IMR-90 (cell line): ENCODE measurements at regions not wholly inside any gene's neighbourhood (a gene's known extent, or its start where the extent isn't known, plus 50 kb on each side); places are given as distances from the start of the nearest gene placed in this dataset.

Experiments used
- ATAC-seq: fragments of 200-7000 bp; cut with Tn5 transposase; 2 replicates; pipeline ENCODE4 v1.9.1; 2020; ENCODE audit warnings: low read depth, mild to moderate bottlenecking, moderate library complexity
- BruUV-seq: library from RNA; stranded (reverse); fragments of 400-500 nt; replicated peaks from 2 replicates; lab custom pipeline; 2021; lab: Mats Ljungman, UMichigan
- CTCF ChIA-PET: fragments of 300-600 bp; formaldehyde crosslinking; extraction: SDS; loops from one replicate; lab custom pipeline; 2021; ENCODE audit warnings: antibody characterized with exemption; lab: Yijun Ruan, JAX
- POLR2A ChIA-PET: fragments of 300-600 bp; sonication (Branson Sonifier 250); formaldehyde crosslinking; loops from one replicate; lab custom pipeline; 2022; ENCODE audit warnings: antibody characterized with exemption; ENCODE audit not compliant: unreplicated experiment; lab: Charles Lee
- DNase-seq: peaks from one replicate; pipeline ENCODE4 v3.0.0; 2013
- H2AFZ ChIP-seq: replicated peaks from 2 replicates; pipeline ENCODE3; 2013; ENCODE audit warnings: low read length, mild to moderate bottlenecking; ENCODE audit not compliant: poor library complexity
- H2AK5ac ChIP-seq: 2 replicates; pipeline ENCODE4 v1.6.1; 2013; ENCODE audit warnings: low read depth, low read length, inconsistent platforms
- H2AK9ac ChIP-seq: replicated peaks from 2 replicates; pipeline ENCODE3; 2013; ENCODE audit warnings: mild to moderate bottlenecking, low read depth, low read length, moderate library complexity; ENCODE audit not compliant: poor library complexity
- H2BK120ac ChIP-seq: 2 replicates; pipeline ENCODE4 v1.6.1; 2013; ENCODE audit warnings: low read depth, low read length, inconsistent platforms
- H2BK15ac ChIP-seq: 3 replicates; pipeline ENCODE4 v1.6.1; 2013; ENCODE audit warnings: low read depth, low read length, inconsistent platforms
- H2BK20ac ChIP-seq: 2 replicates; pipeline ENCODE4 v1.6.1; 2013; ENCODE audit warnings: low read depth, mild to moderate bottlenecking, inconsistent platforms, low read length, moderate library complexity
- H2BK5ac ChIP-seq: 2 replicates; pipeline ENCODE4 v1.6.1; 2013; ENCODE audit warnings: mild to moderate bottlenecking, low read depth, low read length, inconsistent platforms; ENCODE audit not compliant: poor library complexity, severe bottlenecking
- H3K14ac ChIP-seq: replicated peaks from 2 replicates; pipeline ENCODE4 v1.6.1; 2013; ENCODE audit warnings: low read depth, low read length, inconsistent platforms
- H3K18ac ChIP-seq: 2 replicates; pipeline ENCODE4 v1.6.1; 2013; ENCODE audit warnings: low read depth, low read length, control low read depth
- H3K23ac ChIP-seq: 2 replicates; pipeline ENCODE4 v1.6.1; 2013; ENCODE audit warnings: low read depth, low read length, inconsistent platforms
- H3K27ac ChIP-seq: 2 replicates; pipeline ENCODE4 v1.5.1; 2013; ENCODE audit warnings: mild to moderate bottlenecking, control low read depth, low read length; ENCODE audit not compliant: insufficient read depth
- H3K27me3 ChIP-seq: 2 replicates; pipeline ENCODE4 v1.6.1; 2013; ENCODE audit warnings: low read length; ENCODE audit not compliant: control insufficient read depth, insufficient read depth
- H3K36me3 ChIP-seq: 2 replicates; pipeline ENCODE4 v1.6.1; 2013; ENCODE audit warnings: low read length, mixed read lengths; ENCODE audit not compliant: control insufficient read depth, insufficient read depth
- H3K4ac ChIP-seq: 2 replicates; pipeline ENCODE4 v1.6.1; 2013; ENCODE audit warnings: low read depth, low read length, inconsistent platforms
- H3K4me1 ChIP-seq: 2 replicates; pipeline ENCODE4 v1.6.1; 2013; ENCODE audit warnings: low read length, mixed read lengths; ENCODE audit not compliant: control insufficient read depth, insufficient read depth
- H3K4me2 ChIP-seq: 2 replicates; pipeline ENCODE4 v1.6.1; 2013; ENCODE audit warnings: low read depth, mild to moderate bottlenecking, control low read depth, low read length, moderate library complexity
- H3K4me3 ChIP-seq: 2 replicates; pipeline ENCODE4 v1.5.1; 2013; ENCODE audit warnings: low read depth, mild to moderate bottlenecking, control low read depth, low read length, moderate library complexity; ENCODE audit not compliant: insufficient read depth
- H3K56ac ChIP-seq: 2 replicates; pipeline ENCODE4 v1.6.1; 2013; ENCODE audit warnings: low read length, inconsistent platforms; ENCODE audit not compliant: insufficient read depth; ENCODE audit errors: extremely low read depth
- H3K79me1 ChIP-seq, 2 experiments: 2 replicates each; pipeline ENCODE4 v1.6.1; 2013; ENCODE audit warnings: low read length in 2 of 2, inconsistent platforms in 1 of 2, low read depth in 1 of 2
- H3K9ac ChIP-seq: 2 replicates; pipeline ENCODE4 v1.6.1; 2013; ENCODE audit warnings: low read depth, low read length, control low read depth
- H3K9me1 ChIP-seq: 2 replicates; pipeline ENCODE4 v1.6.1; 2013; ENCODE audit warnings: low read length, inconsistent platforms; ENCODE audit not compliant: insufficient read depth
- H3K9me3 ChIP-seq: 2 replicates; pipeline ENCODE4 v1.6.1; 2013; ENCODE audit warnings: low read length; ENCODE audit not compliant: control insufficient read depth, insufficient read depth
- H4K20me1 ChIP-seq: 2 replicates; pipeline ENCODE4 v1.6.1; 2013; ENCODE audit warnings: low read length, inconsistent platforms; ENCODE audit not compliant: insufficient read depth
- H4K5ac ChIP-seq: 2 replicates; pipeline ENCODE4 v1.6.1; 2013; ENCODE audit warnings: mild to moderate bottlenecking, low read depth, low read length, control low read depth
- H4K8ac ChIP-seq, 2 experiments: 2 replicates each; pipeline ENCODE4 v1.6.1; 2013; ENCODE audit warnings: low read depth in 2 of 2, low read length in 2 of 2, control low read depth in 1 of 2, inconsistent platforms in 1 of 2
- H4K91ac ChIP-seq: 2 replicates; pipeline ENCODE4 v1.6.1; 2013; ENCODE audit warnings: low read depth, low read length, inconsistent platforms; ENCODE audit not compliant: insufficient read depth
- BHLHE40 ChIP-seq: fragments of 150-350 bp; IDR thresholded peaks from 2 replicates; pipeline ENCODE4 v1.6.1; 2016; ENCODE audit warnings: mild to moderate bottlenecking, low read depth, low read length
- CEBPB ChIP-seq: IDR thresholded peaks from 2 replicates; pipeline ENCODE4 v1.6.1; 2012; ENCODE audit warnings: low read depth, low read length, improper control_type of control experiment
- CHD1 ChIP-seq: IDR thresholded peaks from 2 replicates; pipeline ENCODE4 v1.6.1; 2012; ENCODE audit warnings: low read depth, low read length, improper control_type of control experiment
- FOS ChIP-seq: fragments of 150-350 bp; IDR thresholded peaks from 2 replicates; pipeline ENCODE4 v1.6.1; 2016; ENCODE audit warnings: low read depth, low read length
- MAFK ChIP-seq: IDR thresholded peaks from 2 replicates; pipeline ENCODE4 v1.6.1; 2012; ENCODE audit warnings: low read depth, low read length, improper control_type of control experiment
- MAZ ChIP-seq: IDR thresholded peaks from 2 replicates; pipeline ENCODE4 v1.6.1; 2012; ENCODE audit warnings: low read depth, mild to moderate bottlenecking, low read length, improper control_type of control experiment, moderate library complexity, borderline replicate concordance
- MXI1 ChIP-seq: IDR thresholded peaks from 2 replicates; pipeline ENCODE4 v1.6.1; 2012; ENCODE audit warnings: low read depth, mild to moderate bottlenecking, low read length, moderate library complexity, borderline replicate concordance
- NFE2L2 ChIP-seq: fragments of 150-350 bp; IDR thresholded peaks from 2 replicates; pipeline ENCODE4 v1.6.1; 2016; ENCODE audit warnings: low read depth, mild to moderate bottlenecking, low read length
- POLR2A ChIP-seq: IDR thresholded peaks from 2 replicates; pipeline ENCODE4 v1.6.1; 2012; ENCODE audit warnings: mild to moderate bottlenecking, low read depth, low read length
- RAD21 ChIP-seq: IDR thresholded peaks from 2 replicates; pipeline ENCODE4 v1.6.1; 2012; ENCODE audit warnings: low read length, improper control_type of control experiment
- RFX5 ChIP-seq: IDR thresholded peaks from 2 replicates; pipeline ENCODE4 v1.8.0; 2012; ENCODE audit warnings: low read depth, mild to moderate bottlenecking, low read length, moderate library complexity
- SMC3 ChIP-seq: fragments of 150-350 bp; IDR thresholded peaks from 2 replicates; pipeline ENCODE4 v1.6.1; 2016; ENCODE audit warnings: low read depth, mild to moderate bottlenecking, antibody characterized with exemption, low read length, moderate library complexity
- WGBS, 2 experiments: methylation state at CpG; one replicate each; pipeline versions ENCODE4 v1.1.5 to v1.1.7; 2013; ENCODE audit warnings: missing lambda C conversion rate in 2 of 2; ENCODE audit not compliant: insufficient read length in 1 of 2; ENCODE audit errors: extremely low coverage in 2 of 2; 5-methylcytosine and 5-hydroxymethylcytosine counted together
- dilution Hi-C: fragments of 300-500 bp; cut with HindIII; formaldehyde crosslinking; loops from one replicate; pipeline ENCODE4 v1.14.3; 2018; ENCODE audit warnings: low sequenced_read_pairs; ENCODE audit not compliant: unreplicated experiment
- in situ Hi-C: fragments of 300-500 bp; cut with MboI; formaldehyde crosslinking; loops from 3 replicates; pipeline ENCODE4 v1.14.3; 2019; ENCODE audit warnings: low sequenced_read_pairs, inconsistent platforms, mixed read lengths
- intact Hi-C: fragments of 100-400 bp; cut with micrococcal nuclease; formaldehyde crosslinking; loops from 2 replicates; pipeline ENCODE4 v1.10.0; 2022
- TF ChIP-seq, protein P1 (sequence below): conservative IDR thresholded peaks from 2 replicates; pipeline ENCODE4 v1.5.1; 2012; ENCODE audit warnings: mild to moderate bottlenecking, low read depth, low read length, improper control_type of control experiment
- TF ChIP-seq, protein P2 (sequence below): fragments of 150-350 bp; IDR thresholded peaks from 2 replicates; pipeline ENCODE4 v1.6.1; 2016; ENCODE audit warnings: low read depth, mild to moderate bottlenecking, low read length, moderate library complexity, borderline replicate concordance
- TF ChIP-seq, protein P3 (sequence below): fragments of 150-350 bp; IDR thresholded peaks from 2 replicates; pipeline ENCODE4 v1.6.1; 2017; ENCODE audit warnings: mild to moderate bottlenecking, antibody characterized with exemption, low read length, low read depth

DNA sequence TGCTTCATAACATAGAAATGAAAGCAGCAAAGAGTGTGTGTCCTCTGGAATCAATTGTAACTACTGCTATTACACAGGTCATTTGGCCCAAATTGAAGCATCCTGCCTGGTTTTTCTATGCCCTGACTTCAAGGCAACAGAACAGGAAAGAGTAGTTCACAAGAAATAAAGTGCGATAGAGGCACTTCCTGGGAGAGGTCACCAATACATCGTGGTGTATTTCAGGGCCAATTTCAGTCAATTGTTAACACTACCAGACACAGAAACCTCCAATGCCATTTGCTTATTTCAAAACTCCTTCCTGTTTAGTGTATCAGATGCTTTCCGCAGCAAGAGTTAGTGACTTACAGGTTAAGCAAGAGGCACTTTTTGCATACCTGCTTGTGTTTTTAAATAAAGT is 292.1 kb downstream of the ETAA1 start:
- Histone ChIP-seq H4K8ac (no peak overlapping the region), H2BK15ac (no peak overlapping the region), H3K4me3 (no peak overlapping the region), H3K9me1 (0 out of 2 replicates have a peak, but pooled peaks cover 3% of the 10 kb centered on the region), H3K36me3 (no peaks in the 10 kb centered on the region), H3K18ac (no peak overlapping the region), H3K4me2 (no peak overlapping the region), H3K14ac (no peak overlapping the region), H4K5ac (no peak overlapping the region), H2BK5ac (no peak overlapping the region), H3K27ac (no peak overlapping the region), H3K9ac (no peak overlapping the region), H4K20me1 (no peaks in the 10 kb centered on the region), H2BK20ac (no peak overlapping the region), H2BK120ac (no peak overlapping the region), H3K79me1 (no peaks in the 10 kb centered on the region), H3K56ac (no peak overlapping the region), H3K9me3 (no peaks in the 10 kb centered on the region), H2AFZ (no peak overlapping the region), H2AK5ac (no peak overlapping the region), H2AK9ac (no peak overlapping the region), H3K4me1 (no peaks in the 10 kb centered on the region), H3K27me3 (peaks cover 1% of the 10 kb centered on the region; the same call in 1 of the 2 replicates), H3K23ac (no peak overlapping the region), H4K91ac (no peak overlapping the region), H3K4ac (no peak overlapping the region)
- no peak for ATAC-seq
- no CpG with 5 or more reads among the region's 3 CpGs for WGBS, 2 experiments
- intact Hi-C loops, result no loop called here
- TF ChIP-seq, protein P1, sequence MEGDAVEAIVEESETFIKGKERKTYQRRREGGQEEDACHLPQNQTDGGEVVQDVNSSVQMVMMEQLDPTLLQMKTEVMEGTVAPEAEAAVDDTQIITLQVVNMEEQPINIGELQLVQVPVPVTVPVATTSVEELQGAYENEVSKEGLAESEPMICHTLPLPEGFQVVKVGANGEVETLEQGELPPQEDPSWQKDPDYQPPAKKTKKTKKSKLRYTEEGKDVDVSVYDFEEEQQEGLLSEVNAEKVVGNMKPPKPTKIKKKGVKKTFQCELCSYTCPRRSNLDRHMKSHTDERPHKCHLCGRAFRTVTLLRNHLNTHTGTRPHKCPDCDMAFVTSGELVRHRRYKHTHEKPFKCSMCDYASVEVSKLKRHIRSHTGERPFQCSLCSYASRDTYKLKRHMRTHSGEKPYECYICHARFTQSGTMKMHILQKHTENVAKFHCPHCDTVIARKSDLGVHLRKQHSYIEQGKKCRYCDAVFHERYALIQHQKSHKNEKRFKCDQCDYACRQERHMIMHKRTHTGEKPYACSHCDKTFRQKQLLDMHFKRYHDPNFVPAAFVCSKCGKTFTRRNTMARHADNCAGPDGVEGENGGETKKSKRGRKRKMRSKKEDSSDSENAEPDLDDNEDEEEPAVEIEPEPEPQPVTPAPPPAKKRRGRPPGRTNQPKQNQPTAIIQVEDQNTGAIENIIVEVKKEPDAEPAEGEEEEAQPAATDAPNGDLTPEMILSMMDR, result no peak
- no peak for TF ChIP-seq RAD21
- no peak for TF ChIP-seq FOS
- no peak for TF ChIP-seq NFE2L2
- TF ChIP-seq, protein P2, sequence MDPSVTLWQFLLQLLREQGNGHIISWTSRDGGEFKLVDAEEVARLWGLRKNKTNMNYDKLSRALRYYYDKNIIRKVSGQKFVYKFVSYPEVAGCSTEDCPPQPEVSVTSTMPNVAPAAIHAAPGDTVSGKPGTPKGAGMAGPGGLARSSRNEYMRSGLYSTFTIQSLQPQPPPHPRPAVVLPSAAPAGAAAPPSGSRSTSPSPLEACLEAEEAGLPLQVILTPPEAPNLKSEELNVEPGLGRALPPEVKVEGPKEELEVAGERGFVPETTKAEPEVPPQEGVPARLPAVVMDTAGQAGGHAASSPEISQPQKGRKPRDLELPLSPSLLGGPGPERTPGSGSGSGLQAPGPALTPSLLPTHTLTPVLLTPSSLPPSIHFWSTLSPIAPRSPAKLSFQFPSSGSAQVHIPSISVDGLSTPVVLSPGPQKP, result no peak
- no peak for TF ChIP-seq CHD1
- TF ChIP-seq POLR2A, result no peak
- TF ChIP-seq SMC3, result no peak
- TF ChIP-seq RFX5, result no peak
- no peak for TF ChIP-seq MAZ
- no peak for TF ChIP-seq CEBPB
- no peak for TF ChIP-seq MAFK
- TF ChIP-seq, protein P3, sequence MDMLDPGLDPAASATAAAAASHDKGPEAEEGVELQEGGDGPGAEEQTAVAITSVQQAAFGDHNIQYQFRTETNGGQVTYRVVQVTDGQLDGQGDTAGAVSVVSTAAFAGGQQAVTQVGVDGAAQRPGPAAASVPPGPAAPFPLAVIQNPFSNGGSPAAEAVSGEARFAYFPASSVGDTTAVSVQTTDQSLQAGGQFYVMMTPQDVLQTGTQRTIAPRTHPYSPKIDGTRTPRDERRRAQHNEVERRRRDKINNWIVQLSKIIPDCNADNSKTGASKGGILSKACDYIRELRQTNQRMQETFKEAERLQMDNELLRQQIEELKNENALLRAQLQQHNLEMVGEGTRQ, result no peak
- TF ChIP-seq MXI1, result no peak
- no peak for TF ChIP-seq BHLHE40
- ChIA-PET CTCF (no interaction called here), POLR2A (no interaction called here)
- no TSS peak for BruUV-seq
- no peak for DNase-seq
- dilution Hi-C loops, result no loop called here
- in situ Hi-C loops, result no loop called here
